Lower leg skin (tissue), 4 donors: ENCODE measurements at regions not wholly inside any gene's neighbourhood (a gene's known extent, or its start where the extent isn't known, plus 50 kb on each side); places are given as distances from the start of the nearest gene placed in this dataset.

ENCODE experiments used
- DNase-seq, 2 donors: peaks; one replicate each; pipeline ENCODE4 v3.0.0-alpha.2; 2019; ENCODE audit warnings: low spot score in 2 of 2
- H3K4me3 ChIP-seq: fragments of 200-600 bp; sonication (generic); 2 replicates; pipeline ENCODE4 v1.5.1; 2017; ENCODE audit warnings: mild to moderate bottlenecking, low read depth; ENCODE audit not compliant: poor library complexity, severe bottlenecking
- CTCF ChIP-seq, 3 donors: fragments of 450-650 bp; IDR thresholded peaks; one replicate each; pipeline ENCODE4 v1.5.1; 2016; ENCODE audit warnings: antibody characterized with exemption in 3 of 3, mild to moderate bottlenecking in 3 of 3, moderate library complexity in 2 of 3
- POLR2A ChIP-seq, 2 donors: fragments of 450-650 bp; IDR thresholded peaks; one replicate each; pipeline ENCODE4 v1.6.1; 2016 to 2017; ENCODE audit warnings: antibody characterized with exemption in 2 of 2, mild to moderate bottlenecking in 1 of 2, moderate library complexity in 1 of 2
- WGBS, 2 donors: methylation state at CpG; one replicate each; pipeline ENCODE4 v1.1.5; 2018; 5-methylcytosine and 5-hydroxymethylcytosine counted together
- intact Hi-C: fragments of 100-400 bp; cut with DNase I; formaldehyde crosslinking; loops from one replicate; pipeline ENCODE4 v1.15.0; 2023; ENCODE audit warnings: low total_unique reads

GRCh38 chr15:60208709-60209108 is 189.1 kb downstream of the ANXA2 start:
- no peak for TF ChIP-seq CTCF (IDR thresholded peaks at IDR 0.05)
- no peak for TF ChIP-seq POLR2A (IDR thresholded peaks at IDR 0.05)
- intact Hi-C loops = no loop called here
- DNase-seq = no peak
- 38 to 41% methylated on average over 4 of the region's 4 CpGs for WGBS, 2 donors
- no peak overlapping the region for H3K4me3 ChIP-seq

DNA sequence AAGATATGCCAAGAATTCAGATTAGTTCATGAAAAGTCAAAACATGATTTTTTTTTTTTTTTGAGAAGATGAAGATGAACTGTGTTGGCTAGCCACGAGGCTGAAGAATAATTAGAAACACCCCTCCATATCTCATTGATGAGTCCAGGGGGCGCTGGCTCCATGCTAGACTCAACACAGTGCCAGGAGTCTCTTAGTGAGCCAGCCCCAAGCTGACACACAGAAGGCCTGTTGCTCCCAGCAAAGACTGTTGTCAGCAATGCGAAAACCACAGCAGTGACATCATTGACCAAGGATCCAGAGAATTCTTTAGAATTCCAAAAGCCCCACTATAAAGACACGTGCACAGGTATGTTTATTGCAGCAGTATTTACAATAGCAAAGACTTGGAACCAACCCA is 185.2 kb downstream of the ANXA2 start:
- TF ChIP-seq CTCF (IDR thresholded peaks at IDR 0.05) (no peak), POLR2A (IDR thresholded peaks at IDR 0.05) (no peak)
- 50 to 52% methylated on average over 4 of the region's 4 CpGs for WGBS, 2 donors
- intact Hi-C loops = no loop called here
- no peak for DNase-seq
- no peak overlapping the region for H3K4me3 ChIP-seq

DNA sequence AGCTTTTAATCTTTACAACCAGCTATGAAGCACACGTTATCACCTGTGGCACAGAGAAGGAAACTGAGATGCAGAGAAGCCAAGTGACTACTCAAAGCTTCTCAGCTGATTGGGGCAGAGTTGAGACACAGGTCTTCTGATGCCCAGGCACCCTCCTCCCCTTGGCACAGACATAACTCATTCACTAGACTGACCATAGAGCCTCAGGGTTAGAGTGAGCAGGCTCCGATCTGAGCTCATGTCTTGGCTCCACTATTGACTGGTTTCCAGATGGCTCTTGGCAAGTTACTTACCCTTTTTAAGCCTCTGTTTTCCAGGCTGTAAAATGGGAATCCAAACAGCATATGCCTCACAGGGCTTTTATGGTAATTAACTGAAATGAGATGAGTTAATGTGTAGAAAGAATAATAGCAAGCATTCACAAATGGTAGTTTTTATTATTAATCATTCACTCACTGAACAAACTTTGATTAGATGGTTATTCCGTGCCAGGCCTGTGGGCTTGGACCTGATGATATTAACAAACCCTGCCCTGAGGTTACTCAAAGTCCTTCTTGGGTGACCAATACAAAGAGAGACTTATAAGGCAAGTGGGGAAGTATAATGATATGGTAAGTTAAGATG is 184.3 kb downstream of the ANXA2 start:
- TF ChIP-seq POLR2A (IDR thresholded peaks at IDR 0.05) (no peak), CTCF (IDR thresholded peaks at IDR 0.05) (no peak)
- WGBS, 2 donors = 60 to 64% methylated on average over 3 of the region's 3 CpGs
- intact Hi-C loops = no loop called here

DNA sequence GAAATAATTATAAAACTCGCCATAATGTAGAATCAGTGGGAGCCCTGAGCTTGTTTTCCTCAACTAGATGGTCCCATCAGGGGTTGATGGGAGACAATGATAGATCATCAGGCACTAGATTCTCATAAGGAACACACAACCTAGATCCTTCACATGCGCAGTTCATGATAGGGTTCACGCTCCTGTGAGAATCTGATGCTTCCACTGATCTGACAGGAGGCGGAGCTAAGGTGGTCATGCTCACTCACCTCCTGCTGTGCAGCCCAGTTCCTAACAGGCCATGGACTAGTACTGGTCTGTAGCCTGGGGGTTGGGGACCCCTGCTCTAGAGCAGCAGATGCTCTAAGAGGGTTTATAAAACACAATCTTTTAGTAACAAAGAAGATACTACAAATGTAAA is 183.6 kb downstream of the ANXA2 start:
- TF ChIP-seq POLR2A (IDR thresholded peaks at IDR 0.05) (no peak), CTCF (IDR thresholded peaks at IDR 0.05) (no peak)
- 91 to 97% methylated on average over 4 of the region's 4 CpGs for WGBS, 2 donors
- H3K4me3 ChIP-seq = no peak overlapping the region
- intact Hi-C loops = no loop called here
- DNase-seq = no peak

More for the DNA sequence above, 184.3 kb downstream of the ANXA2 start:
- no peak for DNase-seq
- no peak overlapping the region for H3K4me3 ChIP-seq

- no peak for DNase-seq
- intact Hi-C loops = no loop called here
- WGBS, 2 donors = 82 to 85% methylated on average over 9 of the region's 10 CpGs
- H3K4me3 ChIP-seq = no peak overlapping the region
- TF ChIP-seq POLR2A (IDR thresholded peaks at IDR 0.05) = no peak
- no peak for TF ChIP-seq CTCF (IDR thresholded peaks at IDR 0.05)
Observed at GRCh38 chr15:60215225-60215963, 182.4 kb downstream of the ANXA2 start.
